ENCODE measurements at regions not wholly inside any gene's neighbourhood (a gene's known extent, or its start where the extent isn't known, plus 50 kb on each side); places are given as distances from the start of the nearest gene placed in this dataset.

DNA sequence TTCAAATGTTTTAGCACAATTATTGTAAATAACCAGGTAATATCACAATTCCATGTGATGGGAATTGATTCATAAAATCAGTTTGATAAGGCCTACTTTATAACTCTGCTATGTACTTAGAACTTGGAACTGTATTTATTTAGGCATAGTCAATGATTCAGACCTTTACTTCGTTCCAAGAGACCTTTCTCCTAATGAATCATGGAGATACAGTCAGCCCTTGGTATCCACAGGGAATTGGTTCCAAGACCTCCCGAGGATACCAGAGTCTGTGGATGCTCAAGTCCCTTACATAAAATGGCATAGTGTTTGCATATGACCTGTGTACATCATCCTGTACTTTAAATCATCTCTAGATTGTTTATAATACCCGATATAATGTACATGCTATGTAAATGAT is 60.8 kb upstream of the UMPS start:
- intact Hi-C loops (cut with micrococcal nuclease) (no loop called here), dilution Hi-C loops (cut with MboI; ENCODE audit: extremely low pct_ligation_motif_present, low sequenced_read_pairs) (no loop called here)
- no peaks in the 10 kb centered on the region for H3K79me2 ChIP-seq (ENCODE audit: control insufficient read depth, insufficient read depth, low read length)
- no peaks in the 10 kb centered on the region for H3K36me3 ChIP-seq (ENCODE audit: control insufficient read depth in 2 of 2, extremely low read depth in 1 of 2, insufficient read depth in 2 of 2, low read length in 2 of 2)
- POLR2A ChIA-PET = no interaction called here
- no peak overlapping the region for H3K4me3 ChIP-seq (replicated peaks in 1 of 3; ENCODE audit: insufficient read depth in 1 of 3, low read depth in 1 of 3, low read length in 3 of 3)
- H3K9me1 ChIP-seq (replicated peaks; ENCODE audit: control insufficient read depth, extremely low read depth, insufficient read depth, low read length) = no peaks in the 10 kb centered on the region
- H2AFZ ChIP-seq (ENCODE audit: low read depth, low read length) = no peak overlapping the region
- no peak overlapping the region for H3K9ac ChIP-seq (replicated peaks; ENCODE audit: extremely low read depth, insufficient read depth, low read length)
- H4K20me1 ChIP-seq (replicated peaks; ENCODE audit: control insufficient read depth, extremely low read depth, insufficient read depth, low read length) = no peaks in the 10 kb centered on the region
- no peaks in the 10 kb centered on the region for H3K9me3 ChIP-seq (replicated peaks; ENCODE audit: control insufficient read depth, insufficient read depth, low read length)
- TF ChIP-seq, protein P1, sequence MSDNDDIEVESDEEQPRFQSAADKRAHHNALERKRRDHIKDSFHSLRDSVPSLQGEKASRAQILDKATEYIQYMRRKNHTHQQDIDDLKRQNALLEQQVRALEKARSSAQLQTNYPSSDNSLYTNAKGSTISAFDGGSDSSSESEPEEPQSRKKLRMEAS (IDR thresholded peaks at IDR 0.05; ENCODE audit: insufficient read depth, insufficient read length) = no peak
- TF ChIP-seq, protein P2, sequence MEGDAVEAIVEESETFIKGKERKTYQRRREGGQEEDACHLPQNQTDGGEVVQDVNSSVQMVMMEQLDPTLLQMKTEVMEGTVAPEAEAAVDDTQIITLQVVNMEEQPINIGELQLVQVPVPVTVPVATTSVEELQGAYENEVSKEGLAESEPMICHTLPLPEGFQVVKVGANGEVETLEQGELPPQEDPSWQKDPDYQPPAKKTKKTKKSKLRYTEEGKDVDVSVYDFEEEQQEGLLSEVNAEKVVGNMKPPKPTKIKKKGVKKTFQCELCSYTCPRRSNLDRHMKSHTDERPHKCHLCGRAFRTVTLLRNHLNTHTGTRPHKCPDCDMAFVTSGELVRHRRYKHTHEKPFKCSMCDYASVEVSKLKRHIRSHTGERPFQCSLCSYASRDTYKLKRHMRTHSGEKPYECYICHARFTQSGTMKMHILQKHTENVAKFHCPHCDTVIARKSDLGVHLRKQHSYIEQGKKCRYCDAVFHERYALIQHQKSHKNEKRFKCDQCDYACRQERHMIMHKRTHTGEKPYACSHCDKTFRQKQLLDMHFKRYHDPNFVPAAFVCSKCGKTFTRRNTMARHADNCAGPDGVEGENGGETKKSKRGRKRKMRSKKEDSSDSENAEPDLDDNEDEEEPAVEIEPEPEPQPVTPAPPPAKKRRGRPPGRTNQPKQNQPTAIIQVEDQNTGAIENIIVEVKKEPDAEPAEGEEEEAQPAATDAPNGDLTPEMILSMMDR (IDR thresholded peaks at IDR 0.05; ENCODE audit: extremely low read depth in 1 of 2, insufficient read depth in 1 of 2, low read depth in 1 of 2, low read length in 2 of 2) = no peak
- TF ChIP-seq POLR2AphosphoS5 (IDR thresholded peaks at IDR 0.05; ENCODE audit: insufficient read depth, low read depth, low read length) (no peak), FOS (IDR thresholded peaks at IDR 0.05; ENCODE audit: borderline replicate concordance, insufficient read depth, low read length) (no peak), JUN (IDR thresholded peaks at IDR 0.05; ENCODE audit: borderline replicate concordance, insufficient read depth, insufficient read length, low read depth) (no peak), POLR2A (IDR thresholded peaks at IDR 0.05; ENCODE audit: low read depth, low read length) (no peak), GATA2 (IDR thresholded peaks at IDR 0.05; ENCODE audit: insufficient read depth, insufficient read length, low read depth, low read length) (no peak), EZH2 (IDR thresholded peaks at IDR 0.05; ENCODE audit: borderline replicate concordance, low read depth, low read length, severe bottlenecking) (no peak), MYC (IDR thresholded peaks at IDR 0.05; ENCODE audit: low read depth, low read length) (no peak)
- DNase-seq (ENCODE audit: low read depth, low spot score) = no peak
- H3K27me3 ChIP-seq (ENCODE audit: control insufficient read depth in 2 of 2, insufficient read depth in 2 of 2, low read length in 2 of 2) = no peaks in the 10 kb centered on the region
- no peak for FAIRE-seq
- CTCF ChIA-PET = interaction anchor here (1.0 kb wide), 1 partner anchor 19 kb away, joined by 3 read pairs; no protein-coding TSS in a partner anchor
- H3K4me2 ChIP-seq (ENCODE audit: insufficient read depth, low read length) = no peak overlapping the region
- no peak overlapping the region for H3K27ac ChIP-seq (ENCODE audit: insufficient read depth, low read depth, low read length)
- no TSS peak for BruUV-seq (replicated peaks)
- no peaks in the 10 kb centered on the region for H3K4me1 ChIP-seq (ENCODE audit: control insufficient read depth, extremely low read depth, insufficient read depth, low read length)
